HG02943 (cell line): ENCODE measurements at regions not wholly inside any gene's neighbourhood (a gene's known extent, or its start where the extent isn't known, plus 50 kb on each side); places are given as distances from the start of the nearest gene placed in this dataset.
"Not testable (repeated sequence)": the region's sequence is repeated elsewhere in the genome, so short reads cannot be mapped to it uniquely, and the experiment has no call there.

Source experiments
- ATAC-seq: cut with Tn5 transposase; IDR thresholded peaks from one replicate; pipeline ENCODE4 v1.9.1; 2021; ENCODE audit warnings: mild to moderate bottlenecking, low read depth, moderate library complexity; ENCODE audit not compliant: unreplicated experiment

GRCh38 chr6:134590004-134590403, 272.1 kb upstream of the SGK1 start:
- ATAC-seq: no peak

GRCh38 chr6:134589512-134589911, 271.6 kb upstream of the SGK1 start:
- no peak for ATAC-seq

- ATAC-seq: no peak
Measured at GRCh38 chr6:134588267-134588666, 270.4 kb upstream of the SGK1 start.

GRCh38 chr6:134585517-134585873, 267.6 kb upstream of the SGK1 start:
- ATAC-seq: no peak

- no peak for ATAC-seq
Measured at GRCh38 chr6:134584847-134585516, 267.1 kb upstream of the SGK1 start.

GRCh38 chr6:134577998-134578397, 260.1 kb upstream of the SGK1 start:
- ATAC-seq: no peak

- no peak for ATAC-seq
Measured at GRCh38 chr6:134575221-134575620, 257.3 kb upstream of the SGK1 start.

GRCh38 chr6:134574491-134574890, 256.6 kb upstream of the SGK1 start:
- ATAC-seq: no peak

- not testable (repeated sequence) for ATAC-seq
Measured at GRCh38 chr6:134569996-134570395, 252.1 kb upstream of the SGK1 start.

- no peak for ATAC-seq
Measured at GRCh38 chr6:134564705-134565104, 246.8 kb upstream of the SGK1 start.

GRCh38 chr6:134560019-134560418, 242.1 kb upstream of the SGK1 start:
- no peak for ATAC-seq

- ATAC-seq: no peak
Measured at GRCh38 chr6:134557509-134557908, 239.6 kb upstream of the SGK1 start.

- ATAC-seq: no peak
Measured at GRCh38 chr6:134555672-134556071, 237.8 kb upstream of the SGK1 start.

GRCh38 chr6:134553936-134554335, 236.0 kb upstream of the SGK1 start:
- no peak for ATAC-seq

GRCh38 chr6:134551245-134551960, 233.5 kb upstream of the SGK1 start:
- no peak for ATAC-seq

GRCh38 chr6:134550604-134551003, 232.7 kb upstream of the SGK1 start:
- no peak for ATAC-seq

GRCh38 chr6:134549854-134550253, 231.9 kb upstream of the SGK1 start:
- ATAC-seq: no peak

GRCh38 chr6:134546962-134547645, 229.2 kb upstream of the SGK1 start:
- ATAC-seq: no peak

GRCh38 chr6:134544737-134545136, 226.8 kb upstream of the SGK1 start:
- ATAC-seq: no peak

- ATAC-seq: no peak
Measured at GRCh38 chr6:134543128-134543527, 225.2 kb upstream of the SGK1 start.

GRCh38 chr6:134541001-134541400, 223.1 kb upstream of the SGK1 start:
- no peak for ATAC-seq

GRCh38 chr6:134539865-134540323, 222.0 kb upstream of the SGK1 start:
- ATAC-seq: no peak
